ENCODE measurements at regions not wholly inside any gene's neighbourhood (a gene's known extent, or its start where the extent isn't known, plus 50 kb on each side); places are given as distances from the start of the nearest gene placed in this dataset.

- TF ChIP-seq AHDC1 (CRISPR knock-in tag; IDR thresholded peaks at IDR 0.05; ENCODE audit: borderline replicate concordance) = peak; percentile 65; the same call in 1 of the 2 replicates
- TF ChIP-seq, protein P1, sequence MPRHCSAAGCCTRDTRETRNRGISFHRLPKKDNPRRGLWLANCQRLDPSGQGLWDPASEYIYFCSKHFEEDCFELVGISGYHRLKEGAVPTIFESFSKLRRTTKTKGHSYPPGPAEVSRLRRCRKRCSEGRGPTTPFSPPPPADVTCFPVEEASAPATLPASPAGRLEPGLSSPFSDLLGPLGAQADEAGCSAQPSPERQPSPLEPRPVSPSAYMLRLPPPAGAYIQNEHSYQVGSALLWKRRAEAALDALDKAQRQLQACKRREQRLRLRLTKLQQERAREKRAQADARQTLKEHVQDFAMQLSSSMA (CRISPR knock-in tag; IDR thresholded peaks at IDR 0.05) = no peak; the same call in 1 of the 2 replicates
- 0 out of 2 replicates have a peak, but pooled peaks have one; percentile 28 for TF ChIP-seq MED1 (CRISPR knock-in tag; IDR thresholded peaks at IDR 0.05)
- TF ChIP-seq MYC (CRISPR knock-in tag; IDR thresholded peaks at IDR 0.05; ENCODE audit: borderline replicate concordance) = peak; percentile 70; the same call in 1 of the 2 replicates
- TF ChIP-seq AKNA (CRISPR knock-in tag; IDR thresholded peaks at IDR 0.05; ENCODE audit: borderline replicate concordance) = no peak
- peak; percentile 95 for TF ChIP-seq TEAD3 (CRISPR knock-in tag; optimal IDR thresholded peaks at IDR 0.05; ENCODE audit: borderline replicate concordance)
- peak; percentile 32; the same call in 1 of the 2 replicates for TF ChIP-seq NR2F6 (IDR thresholded peaks at IDR 0.05)
- peak; percentile 69 for TF ChIP-seq NR2F6 (CRISPR knock-in tag; IDR thresholded peaks at IDR 0.05)
- TF ChIP-seq TBX3 (IDR thresholded peaks at IDR 0.05; ENCODE audit: borderline replicate concordance) = peak; percentile 50; the same call in 1 of the 2 replicates
- 0 out of 2 replicates have a peak, but pooled peaks have one; percentile 14 for TF ChIP-seq ATF7 (IDR thresholded peaks at IDR 0.05)
- peak; percentile 60; the same call in 1 of the 2 replicates for TF ChIP-seq ATF7 (CRISPR knock-in tag; IDR thresholded peaks at IDR 0.05)
- 0 out of 2 replicates have a peak, but pooled peaks have one; percentile 30 for TF ChIP-seq CREB1 (IDR thresholded peaks at IDR 0.05)
- TF ChIP-seq CREB1 (CRISPR knock-in tag; IDR thresholded peaks at IDR 0.05) = no peak
- 0 out of 2 replicates have a peak, but pooled peaks have one; percentile 22 for TF ChIP-seq DPF2 (CRISPR knock-in tag; IDR thresholded peaks at IDR 0.05; ENCODE audit: borderline replicate concordance, low read depth)
- peak; percentile 78 for TF ChIP-seq GATAD2A (CRISPR knock-in tag; IDR thresholded peaks at IDR 0.05)
- TF ChIP-seq IRF2 (CRISPR knock-in tag; IDR thresholded peaks at IDR 0.05) = 0 out of 2 replicates have a peak, but pooled peaks have one; percentile 23
These were observed 117.3 kb downstream of the GALR1 start (continued) for GRCh38 chr18:77366720-77367641.

Measured in HepG2 (cell line).